ENCODE measurements at regions not wholly inside any gene's neighbourhood (a gene's known extent, or its start where the extent isn't known, plus 50 kb on each side); places are given as distances from the start of the nearest gene placed in this dataset.

DNA sequence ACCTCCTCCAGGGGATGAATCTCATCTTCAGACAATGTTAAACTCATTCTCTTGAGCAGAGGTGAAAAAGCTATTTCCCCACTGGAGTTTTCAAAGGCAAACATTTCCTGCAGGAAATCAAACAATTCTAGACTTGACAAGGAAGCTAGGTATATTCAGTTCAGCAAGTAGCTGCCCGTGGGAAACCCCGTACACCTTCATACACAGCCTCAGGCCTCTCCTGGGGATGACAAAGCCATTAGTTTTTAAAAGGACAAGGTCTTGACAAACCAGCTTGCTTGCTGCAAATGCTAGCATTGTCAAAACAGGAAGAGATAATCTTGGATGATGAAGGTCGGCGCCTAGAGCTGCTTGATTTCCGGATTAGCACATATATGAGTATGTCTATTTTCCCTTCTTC, 1630.8 kb upstream of the TENM4 start:
- no peak for TF ChIP-seq CTCF (conservative IDR thresholded peaks at IDR 0.05 in 1 of 2, IDR thresholded peaks at IDR 0.05 in 1 of 2; ENCODE audit: extremely low read depth in 1 of 2, insufficient read depth in 1 of 2, low read depth in 1 of 2, low read length in 2 of 2)
- no peak for TF ChIP-seq EZH2 (IDR thresholded peaks at IDR 0.05; ENCODE audit: borderline replicate concordance, low read length)

All from mammary epithelial cell (primary cell).